Fibroblast of lung (primary cell): ENCODE measurements at regions not wholly inside any gene's neighbourhood (a gene's known extent, or its start where the extent isn't known, plus 50 kb on each side); places are given as distances from the start of the nearest gene placed in this dataset.

ENCODE experiments used
- DNase-seq, 2 donors: peaks; one replicate each; pipeline versions ENCODE4 v3.0.0 to v3.0.0-alpha.2; 2010; ENCODE audit warnings: low read depth in 2 of 2
- H2AFZ ChIP-seq: 2 replicates; pipeline ENCODE4 v1.5.1; 2012; ENCODE audit warnings: low read length, control low read depth, inconsistent platforms
- H3K27ac ChIP-seq: 2 replicates; pipeline ENCODE4 v1.5.1; 2011; ENCODE audit warnings: low read length, control low read depth; ENCODE audit not compliant: insufficient read depth
- H3K27me3 ChIP-seq: 2 replicates; pipeline ENCODE4 v1.5.1; 2011; ENCODE audit warnings: mild to moderate bottlenecking, low read length; ENCODE audit not compliant: control insufficient read depth, insufficient read depth
- H3K36me3 ChIP-seq: 2 replicates; pipeline ENCODE4 v1.5.1; 2011; ENCODE audit warnings: low read length; ENCODE audit not compliant: control insufficient read depth, insufficient read depth
- H3K4me1 ChIP-seq: 2 replicates; pipeline ENCODE4 v1.5.1; 2011; ENCODE audit warnings: low read length; ENCODE audit not compliant: control insufficient read depth, insufficient read depth; ENCODE audit errors: extremely low read depth
- H3K4me2 ChIP-seq: 2 replicates; pipeline ENCODE4 v1.5.1; 2011; ENCODE audit warnings: low read length, control low read depth; ENCODE audit not compliant: insufficient read depth; ENCODE audit errors: extremely low read depth
- H3K4me3 ChIP-seq, 4 experiments: fragments of 200-600 bp in 1 of 4; sonication (generic) in 1 of 4; replicated peaks in 1 of 4; 2 replicates each; pipeline ENCODE4 v1.5.1; 2011 to 2016; ENCODE audit warnings: low read length in 4 of 4, low read depth in 3 of 4, mild to moderate bottlenecking in 3 of 4, control low read depth in 2 of 4, inconsistent platforms in 1 of 4, mixed read lengths in 1 of 4; ENCODE audit not compliant: insufficient read depth in 1 of 4; ENCODE audit errors: control extremely low read depth in 1 of 4
- H3K79me2 ChIP-seq: 2 replicates; pipeline ENCODE4 v1.5.1; 2012; ENCODE audit warnings: mild to moderate bottlenecking, low read length, inconsistent platforms; ENCODE audit not compliant: control insufficient read depth, insufficient read depth
- H3K9ac ChIP-seq: 2 replicates; pipeline ENCODE4 v1.5.1; 2011; ENCODE audit warnings: mild to moderate bottlenecking, low read length, control low read depth; ENCODE audit not compliant: insufficient read depth
- H3K9me3 ChIP-seq: 2 replicates; pipeline ENCODE4 v1.5.1; 2012; ENCODE audit warnings: low read depth, low read length; ENCODE audit not compliant: control insufficient read depth, insufficient read depth
- H4K20me1 ChIP-seq: 2 replicates; pipeline ENCODE4 v1.5.1; 2011; ENCODE audit warnings: low read length; ENCODE audit not compliant: control insufficient read depth, insufficient read depth; ENCODE audit errors: extremely low read depth
- CTCF ChIP-seq, 2 donors: IDR thresholded peaks in 1 of 2; conservative IDR thresholded peaks in 1 of 2; 1 replicate in 1 of 2; 2 replicates in 1 of 2; pipeline ENCODE4 v1.5.1; 2011 to 2012; ENCODE audit warnings: low read length in 2 of 2, control low read depth in 1 of 2, inconsistent platforms in 1 of 2, low read depth in 1 of 2, mild to moderate bottlenecking in 1 of 2
- EZH2 ChIP-seq: IDR thresholded peaks from 2 replicates; pipeline ENCODE4 v1.5.1; 2012; ENCODE audit warnings: low read length, control low read depth, mild to moderate bottlenecking; ENCODE audit errors: missing control alignments

GRCh38 chr3:113136071-113136470 lies 75.3 kb upstream of the BOC start:
- Histone ChIP-seq H3K4me3 (no peak overlapping the region), H3K27me3 (no peaks in the 10 kb centered on the region), H4K20me1 (no peaks in the 10 kb centered on the region), H3K79me2 (no peaks in the 10 kb centered on the region), H3K9ac (no peak overlapping the region), H3K36me3 (no peaks in the 10 kb centered on the region), H3K9me3 (no peaks in the 10 kb centered on the region), H3K27ac (no peak overlapping the region), H2AFZ (no peak overlapping the region), H3K4me1 (peaks cover 3% of the 10 kb centered on the region), H3K4me2 (no peak overlapping the region)
- peak in 1 of 2 donors; percentile 56 for DNase-seq
- TF ChIP-seq CTCF (conservative IDR thresholded peaks at IDR 0.05 in 1 of 2, IDR thresholded peaks at IDR 0.05 in 1 of 2; ENCODE audit: low read depth in 1 of 2, low read length in 2 of 2): peak; percentile 32 to 49
- TF ChIP-seq EZH2: no peak

GRCh38 chr3:113136544-113136943 lies 74.8 kb upstream of the BOC start:
- no peak for DNase-seq
- Histone ChIP-seq H3K27me3 (no peaks in the 10 kb centered on the region), H3K27ac (no peak overlapping the region), H3K9me3 (no peaks in the 10 kb centered on the region), H3K36me3 (no peaks in the 10 kb centered on the region), H3K79me2 (no peaks in the 10 kb centered on the region), H3K4me3 (no peak overlapping the region), H3K4me1 (peaks cover 3% of the 10 kb centered on the region), H2AFZ (no peak overlapping the region), H3K9ac (no peak overlapping the region), H4K20me1 (no peaks in the 10 kb centered on the region), H3K4me2 (no peak overlapping the region)
- TF ChIP-seq CTCF (conservative IDR thresholded peaks at IDR 0.05 in 1 of 2, IDR thresholded peaks at IDR 0.05 in 1 of 2; ENCODE audit: low read depth in 1 of 2, low read length in 2 of 2): no peak
- no peak for TF ChIP-seq EZH2

- Histone ChIP-seq H3K9me3 (no peaks in the 10 kb centered on the region), H3K79me2 (no peaks in the 10 kb centered on the region), H3K36me3 (no peaks in the 10 kb centered on the region), H3K27ac (no peak overlapping the region), H3K4me3 (no peak overlapping the region), H3K4me1 (no peaks in the 10 kb centered on the region), H3K9ac (no peak overlapping the region), H2AFZ (no peak overlapping the region), H4K20me1 (no peaks in the 10 kb centered on the region), H3K4me2 (no peak overlapping the region), H3K27me3 (peaks cover 4% of the 10 kb centered on the region)
- no peak for DNase-seq
- TF ChIP-seq CTCF (conservative IDR thresholded peaks at IDR 0.05 in 1 of 2, IDR thresholded peaks at IDR 0.05 in 1 of 2; ENCODE audit: low read depth in 1 of 2, low read length in 2 of 2) (no peak), EZH2 (no peak)
Measured at GRCh38 chr3:113138839-113139743, 72.3 kb upstream of the BOC start.
